ENCODE measurements at regions not wholly inside any gene's neighbourhood (a gene's known extent, or its start where the extent isn't known, plus 50 kb on each side); places are given as distances from the start of the nearest gene placed in this dataset.

DNA sequence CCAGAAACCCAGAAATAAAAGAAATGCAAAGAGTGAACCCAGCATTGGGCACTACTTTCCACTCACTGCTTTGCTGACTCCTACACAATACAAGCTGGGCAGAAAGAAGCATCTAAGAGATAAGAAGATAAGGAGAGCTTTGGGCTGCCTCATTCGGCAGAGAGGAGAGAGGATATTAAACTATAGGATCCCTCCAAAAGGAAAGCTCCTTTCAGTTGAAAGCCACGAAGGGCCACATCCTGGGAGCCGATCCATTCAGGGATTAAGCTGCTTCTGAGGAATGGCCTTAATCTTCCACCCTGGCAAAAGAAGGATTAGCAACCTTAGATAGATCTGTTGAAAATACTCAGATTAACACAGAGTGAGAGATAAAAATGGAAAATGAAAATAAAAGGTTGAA is 274.9 kb upstream of the PPP2R3A start:
- no peak for TF ChIP-seq CTCF (IDR thresholded peaks at IDR 0.05; ENCODE audit: borderline replicate concordance, extremely low read depth, low read length, poor library complexity, severe bottlenecking)
- TF ChIP-seq EZH2 (IDR thresholded peaks at IDR 0.05; ENCODE audit: borderline replicate concordance, low read depth, low read length, severe bottlenecking) = no peak

Data from DND-41 (cell line).